A549 (cell line): ENCODE measurements at regions not wholly inside any gene's neighbourhood (a gene's known extent, or its start where the extent isn't known, plus 50 kb on each side); places are given as distances from the start of the nearest gene placed in this dataset.

Source experiments
- ATAC-seq, 2 experiments: fragments of 200-7000 bp in 1 of 2; fragments of >200 bp in 1 of 2; cut with Nextera tagmentation in 1 of 2; cut with Tn5 transposase in 1 of 2; 3 replicates each; pipeline versions ENCODE4 v1.8.0 to v1.9.1; 2018 to 2020; ENCODE audit warnings: mild to moderate bottlenecking in 1 of 2, moderate library complexity in 1 of 2
- CTCF ChIA-PET: fragments of 300-600 bp; sonication (Branson Sonifier 250); formaldehyde crosslinking; extraction: SDS; loops from one replicate; lab custom pipeline; 2021; ENCODE audit warnings: antibody characterized with exemption, inconsistent platforms; lab: Yijun Ruan, JAX
- POLR2A ChIA-PET: fragments of 350-600 bp; formaldehyde crosslinking; extraction: SDS; loops from one replicate; lab custom pipeline; 2021; ENCODE audit warnings: antibody characterized with exemption, inconsistent platforms; lab: Yijun Ruan, JAX
- DNase-seq, 2 experiments: peaks; one replicate each; pipeline versions ENCODE4 v3.0.0 to v3.0.0-alpha.2; 2011 to 2016; ENCODE audit warnings: low read depth in 1 of 2, low spot score in 1 of 2
- FAIRE-seq: peaks from 2 replicates; lab custom pipeline; 2011; peaks lifted over from hg19 to GRCh38; lab: Jason Lieb, UNC
- H3K27ac ChIP-seq, 2 experiments: fragments of >200 bp; sonication (Bioruptor Twin); formaldehyde crosslinking; 3 replicates each; pipeline ENCODE4 v1.5.1; 2016 to 2017
- H3K4me1 ChIP-seq: fragments of >200 bp; sonication (Bioruptor Twin); formaldehyde crosslinking; 3 replicates; pipeline ENCODE4 v1.6.1; 2016
- H3K4me2 ChIP-seq: fragments of >200 bp; sonication (Bioruptor Twin); formaldehyde crosslinking; 3 replicates; pipeline ENCODE4 v1.6.1; 2016
- H3K4me3 ChIP-seq: fragments of >200 bp; sonication (Bioruptor Twin); formaldehyde crosslinking; 3 replicates; pipeline ENCODE4 v1.5.1; 2016
- H3K9me3 ChIP-seq: fragments of >200 bp; sonication (Bioruptor Twin); formaldehyde crosslinking; 3 replicates; pipeline ENCODE4 v1.6.1; 2016
- BHLHE40 ChIP-seq: IDR thresholded peaks from 2 replicates; pipeline ENCODE4 v1.6.1; 2012; ENCODE audit warnings: low read depth, low read length, inconsistent platforms
- CEBPB ChIP-seq, 2 experiments: fragments of >200 bp in 1 of 2; sonication (Bioruptor Twin) in 1 of 2; formaldehyde crosslinking in 1 of 2; IDR thresholded peaks; 2 replicates each; pipeline ENCODE4 v1.6.1; 2012 to 2016
- EHF ChIP-seq: fragments of 250-450 bp; sonication (Bioruptor Pico); IDR thresholded peaks from 2 replicates; pipeline ENCODE4 v1.5.0; 2020; ENCODE audit warnings: mild to moderate bottlenecking
- EHMT2 ChIP-seq: fragments of 200-600 bp; sonication (generic); IDR thresholded peaks from 2 replicates; pipeline ENCODE4 v1.6.1; 2016; ENCODE audit warnings: antibody characterized with exemption, low read depth, mild to moderate bottlenecking, moderate library complexity
- ESRRA ChIP-seq: fragments of 150-350 bp; IDR thresholded peaks from 2 replicates; pipeline ENCODE4 v1.6.1; 2014; ENCODE audit warnings: mild to moderate bottlenecking, low read length, borderline replicate concordance
- FOSL2 ChIP-seq, 2 experiments: fragments of 450-650 bp in 1 of 2; fragments of >200 bp in 1 of 2; sonication (Bioruptor Twin) in 1 of 2; formaldehyde crosslinking; IDR thresholded peaks; 2 replicates each; pipeline versions ENCODE4 v1.5.0 to v1.6.1; 2016 to 2020; ENCODE audit warnings: mild to moderate bottlenecking in 1 of 2, moderate library complexity in 1 of 2
- FOXS1 ChIP-seq: fragments of 250-450 bp; sonication (Bioruptor Pico); IDR thresholded peaks from 2 replicates; pipeline ENCODE4 v1.5.0; 2020; ENCODE audit warnings: mild to moderate bottlenecking, moderate library complexity
- HDAC2 ChIP-seq: fragments of 200-600 bp; sonication (generic); IDR thresholded peaks from 2 replicates; pipeline ENCODE4 v1.6.1; 2016
- HEYL ChIP-seq: fragments of 250-450 bp; sonication (Bioruptor Pico); IDR thresholded peaks from 2 replicates; pipeline ENCODE4 v1.8.0; 2021; ENCODE audit warnings: mild to moderate bottlenecking, moderate library complexity
- HOXB13 ChIP-seq: fragments of 250-450 bp; sonication (Bioruptor Pico); IDR thresholded peaks from 2 replicates; pipeline ENCODE4 v1.5.0; 2020; ENCODE audit warnings: low read depth, mild to moderate bottlenecking, moderate library complexity
- HOXB5 ChIP-seq: fragments of 250-450 bp; sonication (Bioruptor Pico); IDR thresholded peaks from 2 replicates; pipeline ENCODE4 v1.5.0; 2020; ENCODE audit warnings: mild to moderate bottlenecking, moderate library complexity
- KDM5A ChIP-seq: fragments of 200-600 bp; sonication (generic); IDR thresholded peaks from 2 replicates; pipeline ENCODE4 v1.6.1; 2016; ENCODE audit warnings: antibody characterized with exemption, mild to moderate bottlenecking
- MYC ChIP-seq: IDR thresholded peaks from 2 replicates; pipeline ENCODE4 v1.6.1; 2012; ENCODE audit warnings: mild to moderate bottlenecking, inconsistent platforms, low read length, improper control_type of control experiment, borderline replicate concordance
- NR3C1 ChIP-seq: fragments of >200 bp; sonication (Bioruptor Twin); formaldehyde crosslinking; IDR thresholded peaks from 3 replicates; pipeline ENCODE4 v1.6.1; 2017
- RAD21 ChIP-seq, 2 experiments: fragments of >200 bp in 1 of 2; sonication (Bioruptor Twin) in 1 of 2; formaldehyde crosslinking in 1 of 2; IDR thresholded peaks in 1 of 2; conservative IDR thresholded peaks in 1 of 2; 2 replicates in 1 of 2; 3 replicates in 1 of 2; pipeline ENCODE4 v1.6.1; 2012 to 2018; ENCODE audit warnings: inconsistent platforms in 1 of 2
- RARB ChIP-seq: fragments of 250-450 bp; sonication (Bioruptor Pico); IDR thresholded peaks from 2 replicates; pipeline ENCODE4 v1.8.0; 2021; ENCODE audit warnings: mild to moderate bottlenecking, moderate library complexity
- RNF2 ChIP-seq: fragments of 200-600 bp; sonication (generic); IDR thresholded peaks from 2 replicates; pipeline ENCODE4 v1.6.1; 2016; ENCODE audit warnings: low read depth, mild to moderate bottlenecking, antibody characterized with exemption, moderate library complexity, borderline replicate concordance
- ZC3H11A ChIP-seq: fragments of 450-650 bp; IDR thresholded peaks from 2 replicates; pipeline ENCODE4 v1.6.1; 2014; ENCODE audit warnings: antibody characterized with exemption, mild to moderate bottlenecking
- ZNF302 ChIP-seq: fragments of 250-450 bp; sonication (Bioruptor Pico); IDR thresholded peaks from 2 replicates; pipeline ENCODE4 v1.9.0; 2021; ENCODE audit warnings: inconsistent platforms, mild to moderate bottlenecking, moderate library complexity
- ZSCAN20 ChIP-seq: fragments of 250-450 bp; sonication (Bioruptor Pico); IDR thresholded peaks from 2 replicates; pipeline ENCODE4 v1.8.0; 2022; ENCODE audit warnings: mild to moderate bottlenecking, moderate library complexity
- WGBS: methylation state at CpG from one replicate; pipeline ENCODE4 v1.1.6; 2017; ENCODE audit errors: missing lambda C conversion rate; 5-methylcytosine and 5-hydroxymethylcytosine counted together
- TF ChIP-seq, protein P1 (sequence below): fragments of 150-350 bp; IDR thresholded peaks from 2 replicates; pipeline ENCODE4 v1.6.1; 2014; ENCODE audit warnings: low read depth, mild to moderate bottlenecking, low read length
- TF ChIP-seq, protein P2 (sequence below): fragments of 450-650 bp; IDR thresholded peaks from 2 replicates; pipeline ENCODE4 v1.6.1; 2014; ENCODE audit warnings: antibody characterized with exemption
- TF ChIP-seq, protein P3 (sequence below): fragments of >200 bp; sonication (Bioruptor Twin); formaldehyde crosslinking; IDR thresholded peaks from 2 replicates; pipeline ENCODE4 v1.6.1; 2016

DNA sequence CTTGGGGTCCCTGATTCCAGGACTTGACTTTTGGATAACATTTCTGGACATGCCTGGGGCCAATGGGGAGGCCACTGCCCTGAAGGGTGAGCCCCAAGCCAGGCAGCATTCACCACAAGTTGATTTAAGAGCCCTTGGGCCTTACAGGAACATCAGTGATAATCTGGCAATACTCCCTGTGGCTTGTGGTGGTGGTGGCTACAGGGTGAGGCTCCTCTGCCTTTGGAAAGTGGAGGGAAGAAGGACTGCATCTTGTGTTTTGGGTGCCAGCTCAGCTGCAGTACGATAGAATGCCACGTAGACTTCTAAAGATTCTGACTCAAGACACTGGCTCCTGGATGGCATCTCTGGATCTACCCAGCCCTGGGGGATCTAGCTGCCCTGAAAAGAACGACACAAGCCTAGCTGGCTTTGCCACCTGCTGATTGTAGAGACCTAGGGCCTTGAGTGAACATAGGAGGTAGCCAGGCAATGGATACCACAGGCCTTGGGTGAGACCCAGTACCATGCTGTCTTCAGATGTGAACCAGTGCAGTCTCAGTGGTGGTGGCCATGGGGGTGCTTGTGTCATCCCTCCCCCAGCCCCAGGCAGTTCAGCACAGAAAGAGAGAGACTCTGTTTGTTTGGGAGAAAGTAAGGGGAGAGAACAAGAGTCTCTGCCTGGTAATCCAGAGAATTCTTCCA lies 79.0 kb upstream of the DAP start:
- no peak overlapping the region for H3K27ac ChIP-seq
- DNase-seq (no peak), FAIRE-seq (no peak), ATAC-seq (no peak)
- POLR2A ChIA-PET, result no interaction called here
- TF ChIP-seq FOXS1 (CRISPR knock-in tag), result no peak
- TF ChIP-seq NR3C1, result no peak
- no peak for TF ChIP-seq HOXB5 (CRISPR knock-in tag)
- no peak for TF ChIP-seq CEBPB (IDR thresholded peaks at IDR 0.05)
- TF ChIP-seq ESRRA, result no peak
- TF ChIP-seq FOSL2 (IDR thresholded peaks at IDR 0.05), result no peak
- no peak for TF ChIP-seq FOSL2 (CRISPR knock-in tag; IDR thresholded peaks at IDR 0.05)
- no peak for TF ChIP-seq HEYL
- TF ChIP-seq, protein P1, sequence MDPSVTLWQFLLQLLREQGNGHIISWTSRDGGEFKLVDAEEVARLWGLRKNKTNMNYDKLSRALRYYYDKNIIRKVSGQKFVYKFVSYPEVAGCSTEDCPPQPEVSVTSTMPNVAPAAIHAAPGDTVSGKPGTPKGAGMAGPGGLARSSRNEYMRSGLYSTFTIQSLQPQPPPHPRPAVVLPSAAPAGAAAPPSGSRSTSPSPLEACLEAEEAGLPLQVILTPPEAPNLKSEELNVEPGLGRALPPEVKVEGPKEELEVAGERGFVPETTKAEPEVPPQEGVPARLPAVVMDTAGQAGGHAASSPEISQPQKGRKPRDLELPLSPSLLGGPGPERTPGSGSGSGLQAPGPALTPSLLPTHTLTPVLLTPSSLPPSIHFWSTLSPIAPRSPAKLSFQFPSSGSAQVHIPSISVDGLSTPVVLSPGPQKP, result no peak
- TF ChIP-seq, protein P2, sequence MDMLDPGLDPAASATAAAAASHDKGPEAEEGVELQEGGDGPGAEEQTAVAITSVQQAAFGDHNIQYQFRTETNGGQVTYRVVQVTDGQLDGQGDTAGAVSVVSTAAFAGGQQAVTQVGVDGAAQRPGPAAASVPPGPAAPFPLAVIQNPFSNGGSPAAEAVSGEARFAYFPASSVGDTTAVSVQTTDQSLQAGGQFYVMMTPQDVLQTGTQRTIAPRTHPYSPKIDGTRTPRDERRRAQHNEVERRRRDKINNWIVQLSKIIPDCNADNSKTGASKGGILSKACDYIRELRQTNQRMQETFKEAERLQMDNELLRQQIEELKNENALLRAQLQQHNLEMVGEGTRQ, result no peak
- no peak for TF ChIP-seq MYC
- no peak for TF ChIP-seq ZC3H11A
- TF ChIP-seq HOXB13, result no peak
- TF ChIP-seq, protein P3, sequence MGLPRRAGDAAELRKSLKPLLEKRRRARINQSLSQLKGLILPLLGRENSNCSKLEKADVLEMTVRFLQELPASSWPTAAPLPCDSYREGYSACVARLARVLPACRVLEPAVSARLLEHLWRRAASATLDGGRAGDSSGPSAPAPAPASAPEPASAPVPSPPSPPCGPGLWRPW, result no peak
- no peak for TF ChIP-seq HDAC2
- no peak for TF ChIP-seq ZSCAN20 (CRISPR knock-in tag)
- WGBS, result 10% methylated on average over 2 of the region's 3 CpGs
- H3K4me1 ChIP-seq, result no peaks in the 10 kb centered on the region
- H3K4me3 ChIP-seq, result no peak overlapping the region
- CTCF ChIA-PET, result no interaction called here
- no peak overlapping the region for H3K4me2 ChIP-seq
- H3K9me3 ChIP-seq, result no peaks in the 10 kb centered on the region

DNA sequence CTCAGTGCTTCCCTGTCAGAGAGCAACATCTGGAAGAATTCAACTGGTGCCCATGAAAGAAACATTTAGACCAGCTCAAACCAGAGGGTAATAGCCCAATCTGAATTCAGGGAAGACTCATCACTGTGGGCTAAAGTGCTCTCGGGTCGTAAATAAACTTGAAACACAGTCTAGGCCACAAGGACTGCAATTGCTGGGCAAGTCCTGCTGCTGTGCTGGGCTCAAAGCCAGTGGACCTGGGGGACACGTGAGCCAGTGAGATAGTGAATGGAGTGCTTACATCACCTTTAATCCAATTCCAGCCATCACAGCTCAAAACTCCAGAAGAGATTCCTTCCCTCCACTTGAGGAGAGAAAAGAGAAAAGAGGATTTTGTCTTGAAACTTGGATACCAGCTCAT lies 78.1 kb upstream of the DAP start:
- no peak overlapping the region for H3K27ac ChIP-seq
- ChIA-PET POLR2A (no interaction called here), CTCF (no interaction called here)
- H3K4me3 ChIP-seq, result no peak overlapping the region
- no peak overlapping the region for H3K4me2 ChIP-seq
- FAIRE-seq (no peak), ATAC-seq (no peak), DNase-seq (no peak)
- no peaks in the 10 kb centered on the region for H3K4me1 ChIP-seq
- H3K9me3 ChIP-seq, result no peaks in the 10 kb centered on the region
- WGBS, result 31% methylated on average over 3 of the region's 3 CpGs
- no peak for TF ChIP-seq EHF (CRISPR knock-in tag)

DNA sequence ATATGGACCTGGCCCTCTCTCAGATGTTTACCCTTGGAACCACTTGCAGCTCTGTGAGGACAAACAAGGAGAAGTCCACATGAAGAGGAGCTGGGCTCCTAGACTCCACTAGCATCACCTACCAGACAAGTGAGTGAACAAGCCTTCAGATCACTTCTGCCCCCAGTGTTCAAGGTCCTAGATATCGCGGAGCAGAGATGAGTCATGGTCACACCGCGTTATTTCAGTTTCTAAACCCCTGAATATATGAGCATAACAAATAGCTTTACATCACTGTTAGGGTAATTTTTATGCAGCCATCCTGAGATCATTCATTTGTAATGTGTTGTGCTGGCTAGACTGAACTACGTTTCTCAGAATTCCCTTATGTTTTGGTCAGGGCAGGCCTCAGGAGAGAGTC lies 77.0 kb upstream of the DAP start:
- H3K4me2 ChIP-seq, result no peak overlapping the region
- no peaks in the 10 kb centered on the region for H3K9me3 ChIP-seq
- DNase-seq (no peak), FAIRE-seq (no peak), ATAC-seq (no peak)
- ChIA-PET CTCF (interaction anchor here (0.8 to 1.0 kb wide), 2 partner anchors 19 to 93 kb away, joined by 3 read pairs; no protein-coding TSS in a partner anchor), POLR2A (no interaction called here)
- H3K27ac ChIP-seq, result no peak overlapping the region
- H3K4me3 ChIP-seq, result no peak overlapping the region
- no peaks in the 10 kb centered on the region for H3K4me1 ChIP-seq
- TF ChIP-seq KDM5A, result no peak
- TF ChIP-seq RNF2, result no peak
- TF ChIP-seq MYC, result no peak
- TF ChIP-seq BHLHE40, result no peak
- TF ChIP-seq RARB (CRISPR knock-in tag), result no peak
- TF ChIP-seq FOSL2 (IDR thresholded peaks at IDR 0.05), result no peak
- TF ChIP-seq FOSL2 (CRISPR knock-in tag; IDR thresholded peaks at IDR 0.05), result no peak
- TF ChIP-seq RAD21 (conservative IDR thresholded peaks at IDR 0.05 in 1 of 2, IDR thresholded peaks at IDR 0.05 in 1 of 2), result no peak
- TF ChIP-seq ZNF302 (CRISPR knock-in tag), result no peak
- no peak for TF ChIP-seq EHMT2
- TF ChIP-seq HOXB5 (CRISPR knock-in tag), result no peak
- no peak for TF ChIP-seq HDAC2
- WGBS, result 58% methylated on average over 5 of the region's 5 CpGs
